ENCODE measurements at regions not wholly inside any gene's neighbourhood (a gene's known extent, or its start where the extent isn't known, plus 50 kb on each side); places are given as distances from the start of the nearest gene placed in this dataset.

- Mint-ChIP-seq H3K4me1 (peaks cover 2% of the 10 kb centered on the region), H3K9me3 (no peaks in the 10 kb centered on the region), H3K27ac (no peak overlapping the region), H3K27me3 (ENCODE audit: low read depth in 3 of 3) (peaks cover 0 to 3% (median 1%) of the 10 kb centered on the region in 3 donors), H3K36me3 (no peaks in the 10 kb centered on the region), H3K4me3 (no peak overlapping the region)
- no peaks in the 10 kb centered on the region for H3K9me3 ChIP-seq (replicated peaks in 1 of 2; ENCODE audit: control insufficient read depth in 1 of 2, insufficient read depth in 1 of 2, low read length in 2 of 2)
- no peaks in the 10 kb centered on the region for H3K4me1 ChIP-seq (ENCODE audit: control insufficient read depth in 1 of 2, insufficient read depth in 2 of 2, low read length in 2 of 2)
- H3K27ac ChIP-seq (ENCODE audit: low read depth in 1 of 2, low read length in 2 of 2), result no peak overlapping the region
- DNase-seq, result no peak
- no peak overlapping the region for H3K4me3 ChIP-seq (replicated peaks in 1 of 3; ENCODE audit: low read depth in 2 of 3, low read length in 3 of 3)
- TF ChIP-seq CTCF (IDR thresholded peaks at IDR 0.05), result no peak
- no peak overlapping the region for H3K4me2 ChIP-seq (replicated peaks; ENCODE audit: extremely low read depth, low read length, poor library complexity, severe bottlenecking)
- H3K27me3 ChIP-seq (ENCODE audit: control insufficient read depth in 2 of 2, insufficient read depth in 2 of 2, low read length in 2 of 2), result no peaks in the 10 kb centered on the region
- H3K36me3 ChIP-seq (replicated peaks in 1 of 2; ENCODE audit: control insufficient read depth in 1 of 2, insufficient read depth in 2 of 2, low read length in 2 of 2), result no peaks in the 10 kb centered on the region
- H4K20me1 ChIP-seq (ENCODE audit: insufficient read depth, low read length), result no peaks in the 10 kb centered on the region
- H3K9ac ChIP-seq (ENCODE audit: insufficient read depth, low read length, poor library complexity, severe bottlenecking), result no peak overlapping the region
- H2AFZ ChIP-seq (ENCODE audit: insufficient read depth, low read depth, low read length, poor library complexity, severe bottlenecking), result no peak overlapping the region
- no peaks in the 10 kb centered on the region for H3K79me2 ChIP-seq (ENCODE audit: insufficient read depth, low read length)
- intact Hi-C loops (cut with micrococcal nuclease), result loop anchor here in 1 of 2 donors (5.0 kb wide), 1 partner anchor 192 kb away; no protein-coding TSS in a partner anchor
- WGBS (ENCODE audit: insufficient coverage), result no CpG with 5 or more reads among the region's 4 CpGs
Observed at GRCh38 chr2:61700464-61700863, 153.4 kb downstream of the FAM161A start.

GRCh38 chr2:61694312-61695274, 156.4 kb upstream of the XPO1 start:
- Mint-ChIP-seq H3K4me3 (peak overlapping the region; percentile 87 to 96), H3K36me3 (no peaks in the 10 kb centered on the region), H3K9me3 (peaks cover 0 to 2% (median 0%) of the 10 kb centered on the region in 7 donors), H3K27me3 (ENCODE audit: low read depth in 3 of 3) (peaks cover 0 to 2% (median 1%) of the 10 kb centered on the region in 3 donors), H3K27ac (peak overlapping the region; percentile 94 to 98 (median 97)), H3K4me1 (peaks cover 16% of the 10 kb centered on the region)
- H2AFZ ChIP-seq (ENCODE audit: insufficient read depth, low read depth, low read length, poor library complexity, severe bottlenecking), result peak overlapping the region; percentile 98
- no peak for TF ChIP-seq CTCF (IDR thresholded peaks at IDR 0.05)
- H3K27me3 ChIP-seq (ENCODE audit: control insufficient read depth in 2 of 2, insufficient read depth in 2 of 2, low read length in 2 of 2), result no peaks in the 10 kb centered on the region
- H3K36me3 ChIP-seq (replicated peaks in 1 of 2; ENCODE audit: control insufficient read depth in 1 of 2, insufficient read depth in 2 of 2, low read length in 2 of 2), result no peaks in the 10 kb centered on the region
- peak overlapping the region; percentile 90 for H3K9ac ChIP-seq (ENCODE audit: insufficient read depth, low read length, poor library complexity, severe bottlenecking)
- no peaks in the 10 kb centered on the region for H3K9me3 ChIP-seq (replicated peaks in 1 of 2; ENCODE audit: control insufficient read depth in 1 of 2, insufficient read depth in 1 of 2, low read length in 2 of 2)
- peak overlapping the region; percentile 70 to 99 (median 95) for H3K4me3 ChIP-seq (replicated peaks in 1 of 3; ENCODE audit: low read depth in 2 of 3, low read length in 3 of 3)
- WGBS (ENCODE audit: insufficient coverage), result under 1% methylated on average over 16 of the region's 47 CpGs
- no peaks in the 10 kb centered on the region for H4K20me1 ChIP-seq (ENCODE audit: insufficient read depth, low read length)
- no peaks in the 10 kb centered on the region for H3K79me2 ChIP-seq (ENCODE audit: insufficient read depth, low read length)
- peak overlapping the region; percentile 96 for H3K4me2 ChIP-seq (replicated peaks; ENCODE audit: extremely low read depth, low read length, poor library complexity, severe bottlenecking)
- intact Hi-C loops (cut with micrococcal nuclease), result loop anchor here (2.0 to 10.0 kb wide), 4 partner anchors 68 to 190 kb away; partner anchors contain the start of genes FAM161A (in 2 of the 2) and CCT4 (in 1 of the 2)
- peaks cover 13 to 14% of the 10 kb centered on the region in 2 donors for H3K4me1 ChIP-seq (ENCODE audit: control insufficient read depth in 1 of 2, insufficient read depth in 2 of 2, low read length in 2 of 2)
- peak; percentile 93 to 95 (median 94) for DNase-seq
- peak overlapping the region; percentile 55 to 95 for H3K27ac ChIP-seq (ENCODE audit: low read depth in 1 of 2, low read length in 2 of 2)
